HL-60 (cell line): ENCODE measurements at regions not wholly inside any gene's neighbourhood (a gene's known extent, or its start where the extent isn't known, plus 50 kb on each side); places are given as distances from the start of the nearest gene placed in this dataset.

Experiments
- DNase-seq, 2 experiments: peaks; one replicate each; pipeline ENCODE4 v3.0.0-alpha.2; 2010 to 2020; ENCODE audit warnings: low read depth in 1 of 2, low spot score in 1 of 2
- H3K27ac ChIP-seq: fragments of 250-450 bp; sonication (Bioruptor Pico); replicated peaks from 2 replicates; pipeline ENCODE4 v1.5.1; 2020; ENCODE audit warnings: mild to moderate bottlenecking, moderate library complexity
- H3K27me3 ChIP-seq: fragments of 250-450 bp; sonication (Bioruptor Pico); 2 replicates; pipeline ENCODE4 v1.5.1; 2021; ENCODE audit warnings: mild to moderate bottlenecking, moderate library complexity; ENCODE audit not compliant: insufficient read depth, poor library complexity, severe bottlenecking
- H3K4me3 ChIP-seq: replicated peaks from 2 replicates; pipeline ENCODE4 v1.5.1; 2011; ENCODE audit warnings: mild to moderate bottlenecking, control low read depth, low read length; ENCODE audit not compliant: insufficient read depth
- CTCF ChIP-seq: IDR thresholded peaks from one replicate; pipeline ENCODE4 v1.5.1; 2011; ENCODE audit warnings: low read length, control low read depth, inconsistent platforms; ENCODE audit not compliant: insufficient read depth
- GABPA ChIP-seq: IDR thresholded peaks from 2 replicates; pipeline ENCODE4 v1.6.1; 2012; ENCODE audit warnings: low read depth
- POLR2AphosphoS5 ChIP-seq: IDR thresholded peaks from 2 replicates; pipeline ENCODE4 v1.6.1; 2012; ENCODE audit warnings: low read depth
- SPI1 ChIP-seq: IDR thresholded peaks from 2 replicates; pipeline ENCODE4 v1.6.1; 2012; ENCODE audit warnings: low read depth, mild to moderate bottlenecking, borderline replicate concordance
- TF ChIP-seq, protein P1 (sequence below): IDR thresholded peaks from 2 replicates; pipeline ENCODE4 v1.6.1; 2012; ENCODE audit warnings: low read depth; ENCODE audit not compliant: insufficient replicate concordance

GRCh38 chr2:81249152-81249551 is 944.6 kb upstream of the LRRTM1 start:
- no peak for TF ChIP-seq POLR2AphosphoS5
- TF ChIP-seq, protein P1, sequence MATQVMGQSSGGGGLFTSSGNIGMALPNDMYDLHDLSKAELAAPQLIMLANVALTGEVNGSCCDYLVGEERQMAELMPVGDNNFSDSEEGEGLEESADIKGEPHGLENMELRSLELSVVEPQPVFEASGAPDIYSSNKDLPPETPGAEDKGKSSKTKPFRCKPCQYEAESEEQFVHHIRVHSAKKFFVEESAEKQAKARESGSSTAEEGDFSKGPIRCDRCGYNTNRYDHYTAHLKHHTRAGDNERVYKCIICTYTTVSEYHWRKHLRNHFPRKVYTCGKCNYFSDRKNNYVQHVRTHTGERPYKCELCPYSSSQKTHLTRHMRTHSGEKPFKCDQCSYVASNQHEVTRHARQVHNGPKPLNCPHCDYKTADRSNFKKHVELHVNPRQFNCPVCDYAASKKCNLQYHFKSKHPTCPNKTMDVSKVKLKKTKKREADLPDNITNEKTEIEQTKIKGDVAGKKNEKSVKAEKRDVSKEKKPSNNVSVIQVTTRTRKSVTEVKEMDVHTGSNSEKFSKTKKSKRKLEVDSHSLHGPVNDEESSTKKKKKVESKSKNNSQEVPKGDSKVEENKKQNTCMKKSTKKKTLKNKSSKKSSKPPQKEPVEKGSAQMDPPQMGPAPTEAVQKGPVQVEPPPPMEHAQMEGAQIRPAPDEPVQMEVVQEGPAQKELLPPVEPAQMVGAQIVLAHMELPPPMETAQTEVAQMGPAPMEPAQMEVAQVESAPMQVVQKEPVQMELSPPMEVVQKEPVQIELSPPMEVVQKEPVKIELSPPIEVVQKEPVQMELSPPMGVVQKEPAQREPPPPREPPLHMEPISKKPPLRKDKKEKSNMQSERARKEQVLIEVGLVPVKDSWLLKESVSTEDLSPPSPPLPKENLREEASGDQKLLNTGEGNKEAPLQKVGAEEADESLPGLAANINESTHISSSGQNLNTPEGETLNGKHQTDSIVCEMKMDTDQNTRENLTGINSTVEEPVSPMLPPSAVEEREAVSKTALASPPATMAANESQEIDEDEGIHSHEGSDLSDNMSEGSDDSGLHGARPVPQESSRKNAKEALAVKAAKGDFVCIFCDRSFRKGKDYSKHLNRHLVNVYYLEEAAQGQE, result no peak
- no peak for TF ChIP-seq GABPA
- no peak for TF ChIP-seq CTCF
- TF ChIP-seq SPI1, result no peak
- Histone ChIP-seq H3K4me3 (no peak overlapping the region), H3K27me3 (no peaks in the 10 kb centered on the region), H3K27ac (no peak overlapping the region)
- DNase-seq, result no peak

GRCh38 chr2:81247648-81248047 is 943.1 kb upstream of the LRRTM1 start:
- no peak for TF ChIP-seq CTCF
- TF ChIP-seq SPI1, result no peak
- no peak for TF ChIP-seq POLR2AphosphoS5
- TF ChIP-seq GABPA, result no peak
- TF ChIP-seq, protein P1, result no peak
- H3K4me3 ChIP-seq, result no peak overlapping the region
- DNase-seq, result no peak
- H3K27me3 ChIP-seq, result no peaks in the 10 kb centered on the region
- H3K27ac ChIP-seq, result no peak overlapping the region

GRCh38 chr2:81242501-81242900 is 937.9 kb upstream of the LRRTM1 start:
- DNase-seq, result no peak

More at GRCh38 chr2:81242501-81242900, 937.9 kb upstream of the LRRTM1 start:
- Histone ChIP-seq H3K27ac (no peak overlapping the region), H3K4me3 (no peak overlapping the region), H3K27me3 (no peaks in the 10 kb centered on the region)
- no peak for TF ChIP-seq CTCF
- TF ChIP-seq POLR2AphosphoS5, result no peak
- TF ChIP-seq, protein P1, result no peak
- no peak for TF ChIP-seq SPI1
